Caco-2 (cell line): ENCODE measurements at regions not wholly inside any gene's neighbourhood (a gene's known extent, or its start where the extent isn't known, plus 50 kb on each side); places are given as distances from the start of the nearest gene placed in this dataset.

Source experiments
- BruUV-seq: library from RNA; stranded (reverse); fragments of 400-500 nt; replicated peaks from 2 replicates; lab custom pipeline; 2021; lab: Mats Ljungman, UMichigan
- CTCF ChIA-PET: fragments of 300-600 bp; sonication (Branson Sonifier 250); formaldehyde crosslinking; loops from one replicate; lab custom pipeline; 2022; ENCODE audit warnings: antibody characterized with exemption; lab: Charles Lee
- POLR2A ChIA-PET: fragments of 300-600 bp; sonication (Branson Sonifier 250); formaldehyde crosslinking; loops from one replicate; lab custom pipeline; 2022; ENCODE audit warnings: antibody characterized with exemption; lab: Charles Lee
- DNase-seq, 2 experiments: peaks; one replicate each; pipeline versions ENCODE4 v3.0.0 to v3.0.0-alpha.2; 2020 to 2022
- H3K27me3 ChIP-seq: replicated peaks from 2 replicates; pipeline ENCODE4 v1.6.0; 2011; ENCODE audit warnings: low read length; ENCODE audit not compliant: control insufficient read depth, insufficient read depth
- H3K36me3 ChIP-seq: 2 replicates; pipeline ENCODE4 v1.5.1; 2011; ENCODE audit warnings: low read length; ENCODE audit not compliant: control insufficient read depth, insufficient read depth
- H3K4me1 ChIP-seq: fragments of 250-450 bp; sonication (Bioruptor Pico); 2 replicates; pipeline ENCODE4 v1.5.1; 2020; ENCODE audit warnings: mild to moderate bottlenecking
- H3K4me3 ChIP-seq: 2 replicates; pipeline ENCODE4 v1.5.1; 2011; ENCODE audit warnings: low read depth, mild to moderate bottlenecking, control low read depth, low read length
- H3K9me3 ChIP-seq: fragments of 250-450 bp; sonication (Bioruptor Pico); 2 replicates; pipeline ENCODE4 v1.5.1; 2020; ENCODE audit warnings: mild to moderate bottlenecking, moderate library complexity
- H3K27ac Mint-ChIP-seq: one replicate; pipeline ENCODE4 v1.8.0; 2022; ENCODE audit warnings: mixed read lengths; ENCODE audit not compliant: unreplicated experiment
- H3K27me3 Mint-ChIP-seq: one replicate; pipeline ENCODE4 v1.8.0; 2022; ENCODE audit warnings: mixed read lengths; ENCODE audit not compliant: insufficient read depth, unreplicated experiment
- H3K36me3 Mint-ChIP-seq: one replicate; pipeline ENCODE4 v1.8.0; 2022; ENCODE audit warnings: mild to moderate bottlenecking, mixed read lengths; ENCODE audit not compliant: insufficient read depth, unreplicated experiment
- H3K4me1 Mint-ChIP-seq: one replicate; pipeline ENCODE4 v1.8.0; 2022; ENCODE audit warnings: low read depth, mixed read lengths; ENCODE audit not compliant: unreplicated experiment
- H3K4me3 Mint-ChIP-seq: one replicate; pipeline ENCODE4 v1.8.0; 2022; ENCODE audit warnings: mild to moderate bottlenecking, moderate library complexity, mixed read lengths; ENCODE audit not compliant: unreplicated experiment
- H3K9me3 Mint-ChIP-seq: one replicate; pipeline ENCODE4 v1.8.0; 2022; ENCODE audit warnings: mixed read lengths; ENCODE audit not compliant: unreplicated experiment
- intact Hi-C: fragments of 100-400 bp; cut with micrococcal nuclease; formaldehyde crosslinking; loops from one replicate; pipeline ENCODE4 v1.10.0; 2022; ENCODE audit not compliant: unreplicated experiment
- TF ChIP-seq, protein P1 (sequence below), 2 experiments: fragments of 200-600 bp in 1 of 2; IDR thresholded peaks; 1 replicate in 1 of 2; 2 replicates in 1 of 2; pipeline versions ENCODE4 v1.5.1 to v1.8.0; 2011 to 2022; ENCODE audit warnings: antibody characterized with exemption in 1 of 2, control low read depth in 1 of 2, inconsistent platforms in 1 of 2, low read depth in 1 of 2, low read length in 1 of 2, mild to moderate bottlenecking in 1 of 2, moderate library complexity in 1 of 2; ENCODE audit not compliant: insufficient read depth in 1 of 2, severe bottlenecking in 1 of 2, unreplicated experiment in 1 of 2

DNA sequence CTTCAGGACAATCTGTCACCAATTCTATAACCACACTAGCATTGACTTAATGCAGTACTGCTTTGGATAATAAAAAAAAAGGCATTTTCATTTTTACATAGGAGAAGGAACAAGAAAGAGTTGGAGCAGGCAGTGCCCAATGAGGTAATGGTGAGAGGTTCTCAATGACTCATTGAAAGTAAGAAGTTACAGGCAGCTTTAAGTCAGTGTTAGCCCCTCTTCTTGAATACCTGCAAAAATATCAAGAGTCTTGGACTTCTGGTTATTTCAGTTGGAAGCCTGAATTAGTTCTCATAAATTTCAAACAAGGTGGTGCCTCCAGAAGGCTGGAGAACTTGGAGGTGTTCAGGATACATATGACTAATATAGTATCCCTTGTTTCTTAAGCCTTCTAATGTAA is 422.5 kb downstream of the HTR7 start:
- no peak for DNase-seq
- H3K4me1 ChIP-seq, result no peaks in the 10 kb centered on the region
- intact Hi-C loops, result loop anchor here (10.0 kb wide), 1 partner anchor 150 kb away; no protein-coding TSS in a partner anchor
- H3K27me3 Mint-ChIP-seq, result peaks cover 3% of the 10 kb centered on the region
- H3K4me1 Mint-ChIP-seq, result no peaks in the 10 kb centered on the region
- no TSS peak for BruUV-seq
- H3K36me3 Mint-ChIP-seq, result no peaks in the 10 kb centered on the region
- no peak overlapping the region for H3K4me3 Mint-ChIP-seq
- no peak overlapping the region for H3K4me3 ChIP-seq
- H3K9me3 ChIP-seq, result no peaks in the 10 kb centered on the region
- ChIA-PET POLR2A (no interaction called here), CTCF (no interaction called here)
- H3K27ac Mint-ChIP-seq, result no peak overlapping the region
- no peaks in the 10 kb centered on the region for H3K27me3 ChIP-seq
- H3K9me3 Mint-ChIP-seq, result no peaks in the 10 kb centered on the region
- TF ChIP-seq, protein P1, sequence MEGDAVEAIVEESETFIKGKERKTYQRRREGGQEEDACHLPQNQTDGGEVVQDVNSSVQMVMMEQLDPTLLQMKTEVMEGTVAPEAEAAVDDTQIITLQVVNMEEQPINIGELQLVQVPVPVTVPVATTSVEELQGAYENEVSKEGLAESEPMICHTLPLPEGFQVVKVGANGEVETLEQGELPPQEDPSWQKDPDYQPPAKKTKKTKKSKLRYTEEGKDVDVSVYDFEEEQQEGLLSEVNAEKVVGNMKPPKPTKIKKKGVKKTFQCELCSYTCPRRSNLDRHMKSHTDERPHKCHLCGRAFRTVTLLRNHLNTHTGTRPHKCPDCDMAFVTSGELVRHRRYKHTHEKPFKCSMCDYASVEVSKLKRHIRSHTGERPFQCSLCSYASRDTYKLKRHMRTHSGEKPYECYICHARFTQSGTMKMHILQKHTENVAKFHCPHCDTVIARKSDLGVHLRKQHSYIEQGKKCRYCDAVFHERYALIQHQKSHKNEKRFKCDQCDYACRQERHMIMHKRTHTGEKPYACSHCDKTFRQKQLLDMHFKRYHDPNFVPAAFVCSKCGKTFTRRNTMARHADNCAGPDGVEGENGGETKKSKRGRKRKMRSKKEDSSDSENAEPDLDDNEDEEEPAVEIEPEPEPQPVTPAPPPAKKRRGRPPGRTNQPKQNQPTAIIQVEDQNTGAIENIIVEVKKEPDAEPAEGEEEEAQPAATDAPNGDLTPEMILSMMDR (IDR thresholded peaks at IDR 0.05; ENCODE audit: insufficient read depth in 1 of 2, low read depth in 1 of 2, low read length in 1 of 2, severe bottlenecking in 1 of 2, unreplicated experiment in 1 of 2), result no peak
- no peaks in the 10 kb centered on the region for H3K36me3 ChIP-seq

DNA sequence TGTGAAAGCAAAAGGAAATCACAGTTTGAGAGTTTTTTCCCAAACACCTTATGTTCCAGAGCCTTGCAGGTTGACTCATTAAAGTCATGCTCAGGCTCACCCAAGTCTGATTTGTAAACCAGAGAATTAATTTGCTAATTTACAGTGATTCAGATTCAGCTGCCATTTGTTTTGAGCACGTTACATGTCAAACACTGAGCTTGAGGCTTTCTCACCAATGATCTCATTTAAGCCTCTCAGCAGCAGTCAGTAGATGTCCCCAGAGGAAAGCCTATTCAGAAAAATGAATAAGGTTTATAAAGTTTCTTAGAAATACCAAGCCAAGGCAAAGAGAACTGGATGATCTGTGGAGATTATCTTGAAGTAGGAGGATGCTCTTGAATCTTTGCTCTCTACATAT is 420.4 kb downstream of the HTR7 start:
- Mint-ChIP-seq H3K27me3 (peaks cover 3% of the 10 kb centered on the region), H3K4me1 (no peaks in the 10 kb centered on the region), H3K9me3 (no peaks in the 10 kb centered on the region), H3K4me3 (no peak overlapping the region), H3K36me3 (no peaks in the 10 kb centered on the region), H3K27ac (no peak overlapping the region)
- no TSS peak for BruUV-seq
- H3K9me3 ChIP-seq, result no peaks in the 10 kb centered on the region
- intact Hi-C loops, result loop anchor here (10.0 kb wide), 1 partner anchor 153 kb away; no protein-coding TSS in a partner anchor
- 0 out of 2 replicates have a peak, but pooled peaks cover 1% of the 10 kb centered on the region for H3K27me3 ChIP-seq
- no peak overlapping the region for H3K4me3 ChIP-seq
- no peaks in the 10 kb centered on the region for H3K4me1 ChIP-seq
- TF ChIP-seq, protein P1 (IDR thresholded peaks at IDR 0.05; ENCODE audit: insufficient read depth in 1 of 2, low read depth in 1 of 2, low read length in 1 of 2, severe bottlenecking in 1 of 2, unreplicated experiment in 1 of 2), result no peak
- CTCF ChIA-PET, result interaction anchor here (0.7 kb wide), 1 partner anchor 178 kb away, joined by 3 read pairs; no protein-coding TSS in a partner anchor
- no peaks in the 10 kb centered on the region for H3K36me3 ChIP-seq
- DNase-seq, result no peak
- POLR2A ChIA-PET, result no interaction called here

DNA sequence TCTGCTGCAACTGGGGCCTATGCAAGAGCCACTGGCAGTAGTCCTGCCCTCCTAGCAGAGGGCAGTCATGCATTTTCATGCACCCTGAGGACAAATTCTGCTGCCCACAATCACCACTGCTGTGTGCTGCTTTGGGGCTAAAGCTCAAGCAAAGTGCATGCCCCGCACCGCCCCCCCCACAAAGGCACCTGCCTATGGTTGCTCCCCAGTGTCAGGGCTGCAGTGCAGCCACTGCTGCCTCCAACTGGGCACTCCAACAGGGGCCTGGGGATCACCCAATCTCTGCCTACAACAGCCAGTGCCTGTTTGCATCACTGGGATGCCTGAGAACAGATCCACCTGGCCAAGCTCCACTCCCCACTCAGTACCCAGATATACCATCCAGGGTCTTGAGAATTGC is 417.0 kb downstream of the HTR7 start:
- no peaks in the 10 kb centered on the region for H3K36me3 Mint-ChIP-seq
- H3K27ac Mint-ChIP-seq, result no peak overlapping the region
- ChIA-PET POLR2A (no interaction called here), CTCF (no interaction called here)
- no peaks in the 10 kb centered on the region for H3K9me3 Mint-ChIP-seq
- BruUV-seq, result no TSS peak
- Histone ChIP-seq H3K4me3 (no peak overlapping the region), H3K27me3 (0 out of 2 replicates have a peak, but pooled peaks cover 1% of the 10 kb centered on the region), H3K9me3 (peaks cover 4% of the 10 kb centered on the region; the same call in 1 of the 2 replicates), H3K4me1 (no peaks in the 10 kb centered on the region), H3K36me3 (no peaks in the 10 kb centered on the region)
- intact Hi-C loops, result no loop called here
- H3K4me1 Mint-ChIP-seq, result no peaks in the 10 kb centered on the region
- TF ChIP-seq, protein P1 (IDR thresholded peaks at IDR 0.05; ENCODE audit: insufficient read depth in 1 of 2, low read depth in 1 of 2, low read length in 1 of 2, severe bottlenecking in 1 of 2, unreplicated experiment in 1 of 2), result no peak
- DNase-seq, result no peak
- H3K27me3 Mint-ChIP-seq, result no peaks in the 10 kb centered on the region
- no peak overlapping the region for H3K4me3 Mint-ChIP-seq
